DND-41 (cell line): ENCODE measurements at regions not wholly inside any gene's neighbourhood (a gene's known extent, or its start where the extent isn't known, plus 50 kb on each side); places are given as distances from the start of the nearest gene placed in this dataset.

Experiments used
- EZH2 ChIP-seq: IDR thresholded peaks from 3 replicates; pipeline ENCODE4 v1.6.1; 2012; ENCODE audit warnings: borderline replicate concordance, low read depth, mild to moderate bottlenecking, moderate library complexity, low read length, inconsistent platforms; ENCODE audit not compliant: severe bottlenecking
- TF ChIP-seq, protein P1 (sequence below): IDR thresholded peaks from 2 replicates; pipeline ENCODE4 v1.5.1; 2012; ENCODE audit warnings: borderline replicate concordance, low read length, moderate library complexity, mild to moderate bottlenecking; ENCODE audit not compliant: poor library complexity, severe bottlenecking; ENCODE audit errors: extremely low read depth

DNA sequence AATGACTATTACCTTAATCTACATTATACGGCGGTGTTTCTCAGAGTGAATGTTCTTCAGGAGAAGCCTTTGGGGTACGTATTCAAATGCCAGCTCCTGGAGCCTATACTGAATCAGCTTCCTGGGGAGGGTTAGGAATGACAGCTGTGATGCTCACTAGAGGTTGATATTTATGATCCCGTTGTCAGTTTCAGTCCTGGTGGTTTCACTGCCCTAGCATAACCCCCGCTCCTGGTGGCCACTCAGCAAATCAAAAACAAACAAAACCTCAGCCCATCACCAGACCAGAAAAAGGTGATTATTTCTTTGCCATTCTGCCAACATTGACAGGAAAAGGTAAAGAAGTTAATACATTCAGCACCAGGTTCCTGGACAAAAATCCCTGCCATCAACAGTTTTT lies 136.5 kb upstream of the CRY1 start:
- TF ChIP-seq, protein P1, sequence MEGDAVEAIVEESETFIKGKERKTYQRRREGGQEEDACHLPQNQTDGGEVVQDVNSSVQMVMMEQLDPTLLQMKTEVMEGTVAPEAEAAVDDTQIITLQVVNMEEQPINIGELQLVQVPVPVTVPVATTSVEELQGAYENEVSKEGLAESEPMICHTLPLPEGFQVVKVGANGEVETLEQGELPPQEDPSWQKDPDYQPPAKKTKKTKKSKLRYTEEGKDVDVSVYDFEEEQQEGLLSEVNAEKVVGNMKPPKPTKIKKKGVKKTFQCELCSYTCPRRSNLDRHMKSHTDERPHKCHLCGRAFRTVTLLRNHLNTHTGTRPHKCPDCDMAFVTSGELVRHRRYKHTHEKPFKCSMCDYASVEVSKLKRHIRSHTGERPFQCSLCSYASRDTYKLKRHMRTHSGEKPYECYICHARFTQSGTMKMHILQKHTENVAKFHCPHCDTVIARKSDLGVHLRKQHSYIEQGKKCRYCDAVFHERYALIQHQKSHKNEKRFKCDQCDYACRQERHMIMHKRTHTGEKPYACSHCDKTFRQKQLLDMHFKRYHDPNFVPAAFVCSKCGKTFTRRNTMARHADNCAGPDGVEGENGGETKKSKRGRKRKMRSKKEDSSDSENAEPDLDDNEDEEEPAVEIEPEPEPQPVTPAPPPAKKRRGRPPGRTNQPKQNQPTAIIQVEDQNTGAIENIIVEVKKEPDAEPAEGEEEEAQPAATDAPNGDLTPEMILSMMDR, result no peak
- no peak for TF ChIP-seq EZH2
